DMS53 treated with DMSO at 0.1 percent for 48 hours (cell line): ENCODE measurements at regions not wholly inside any gene's neighbourhood (a gene's known extent, or its start where the extent isn't known, plus 50 kb on each side); places are given as distances from the start of the nearest gene placed in this dataset.
A peak's percentile ranks its signal among the peaks of the same experiment; 100 is the strongest.

ENCODE experiments used
- DNase-seq: peaks from one replicate; lab custom pipeline; 2025; ENCODE audit not compliant: unreplicated experiment; lab: John Stamatoyannopoulos, UW

GRCh38 chr3:161156936-161157335, 51.8 kb upstream of the B3GALNT1 start:
- no peak for DNase-seq

GRCh38 chr3:161161603-161162002, 56.5 kb upstream of the B3GALNT1 start:
- DNase-seq: no peak

- DNase-seq: peak; percentile 61
Measured at GRCh38 chr3:161163297-161163696, 57.8 kb upstream of the NMD3 start.

GRCh38 chr3:161166051-161166450, 55.1 kb upstream of the NMD3 start:
- no peak for DNase-seq

- DNase-seq: no peak
Measured at GRCh38 chr3:161171113-161171512, 50.0 kb upstream of the NMD3 start.
